Esophagus squamous epithelium (tissue), 5 donors: ENCODE measurements at regions not wholly inside any gene's neighbourhood (a gene's known extent, or its start where the extent isn't known, plus 50 kb on each side); places are given as distances from the start of the nearest gene placed in this dataset.

Experiments used
- DNase-seq: peaks from one replicate; lab custom pipeline; 2025; lab: John Stamatoyannopoulos, UW
- H3K27ac ChIP-seq, 4 donors: fragments of 200-600 bp; sonication (generic); one replicate each; pipeline ENCODE4 v1.5.1; 2016 to 2019; ENCODE audit warnings: mild to moderate bottlenecking in 1 of 4
- H3K27me3 ChIP-seq, 4 donors: fragments of 200-600 bp; sonication (generic); 1 replicate in 3 of 4; 2 replicates in 1 of 4; pipeline versions ENCODE4 v1.5.1 to v1.6.0; 2017 to 2021; ENCODE audit warnings: antibody characterized with exemption in 1 of 4
- H3K36me3 ChIP-seq, 3 donors: fragments of 200-600 bp; sonication (generic); one replicate each; pipeline ENCODE4 v1.5.1; 2016 to 2019
- H3K4me1 ChIP-seq, 3 donors: fragments of 200-600 bp; sonication (generic); one replicate each; pipeline ENCODE4 v1.5.1; 2017 to 2019
- H3K4me3 ChIP-seq, 4 donors: fragments of 200-600 bp; sonication (generic); 1 replicate in 3 of 4; 2 replicates in 1 of 4; pipeline ENCODE4 v1.5.1; 2016 to 2019; ENCODE audit warnings: mild to moderate bottlenecking in 2 of 4, moderate library complexity in 1 of 4
- H3K9me3 ChIP-seq, 3 donors: fragments of 200-600 bp; sonication (generic); one replicate each; pipeline ENCODE4 v1.5.1; 2016 to 2019
- CTCF ChIP-seq, 6 experiments: fragments of 450-650 bp in 4 of 6; fragments of 200-600 bp in 2 of 6; sonication (generic) in 2 of 6; IDR thresholded peaks; one replicate each; pipeline ENCODE4 v1.5.1; 2016 to 2019; ENCODE audit warnings: antibody characterized with exemption in 6 of 6, mild to moderate bottlenecking in 4 of 6, moderate library complexity in 4 of 6
- POLR2A ChIP-seq, 4 donors: fragments of 450-650 bp; IDR thresholded peaks; one replicate each; pipeline ENCODE4 v1.6.1; 2017; ENCODE audit warnings: antibody characterized with exemption in 4 of 4, mild to moderate bottlenecking in 4 of 4, moderate library complexity in 3 of 4
- WGBS, 2 donors: methylation state at CpG; one replicate each; pipeline ENCODE4 v1.1.5; 2018; 5-methylcytosine and 5-hydroxymethylcytosine counted together
- intact Hi-C: fragments of 100-400 bp; cut with DNase I; formaldehyde crosslinking; loops from one replicate; pipeline ENCODE4 v1.15.0; 2022
- donor health status: DM: yes; HTN: yes; CAD: no.

- WGBS, 2 donors: 72 to 92% methylated on average over 1 of the region's 1 CpG
- H3K4me1 ChIP-seq: no peaks in the 10 kb centered on the region
These were observed 1182.4 kb upstream of the ZEB2 start for GRCh38 chr2:145702305-145702704.

GRCh38 chr2:145692971-145693478, 1173.1 kb upstream of the ZEB2 start:
- 42 to 52% methylated on average over 2 to 3 of the region's 3 CpGs for WGBS, 2 donors
- no peak for TF ChIP-seq POLR2A (IDR thresholded peaks at IDR 0.05)
- no peak for TF ChIP-seq CTCF (IDR thresholded peaks at IDR 0.05)
- intact Hi-C loops: no loop called here
- Histone ChIP-seq H3K4me3 (no peak overlapping the region), H3K27ac (no peak overlapping the region), H3K4me1 (no peaks in the 10 kb centered on the region), H3K27me3 (no peaks in the 10 kb centered on the region), H3K36me3 (no peaks in the 10 kb centered on the region), H3K9me3 (no peaks in the 10 kb centered on the region)
- no peak for DNase-seq

More at GRCh38 chr2:145702305-145702704, 1182.4 kb upstream of the ZEB2 start:
- DNase-seq: no peak
- Histone ChIP-seq H3K36me3 (no peaks in the 10 kb centered on the region), H3K27ac (no peak overlapping the region), H3K27me3 (no peaks in the 10 kb centered on the region), H3K4me3 (no peak overlapping the region), H3K9me3 (no peaks in the 10 kb centered on the region)
- intact Hi-C loops: no loop called here
- TF ChIP-seq POLR2A (IDR thresholded peaks at IDR 0.05) (no peak), CTCF (IDR thresholded peaks at IDR 0.05) (no peak)

GRCh38 chr2:145691659-145692058, 1171.7 kb upstream of the ZEB2 start:
- H3K27ac ChIP-seq: no peak overlapping the region
- no peak overlapping the region for H3K4me3 ChIP-seq
- H3K36me3 ChIP-seq: no peaks in the 10 kb centered on the region
- DNase-seq: no peak
- WGBS, 2 donors: 78 to 94% methylated on average over 5 of the region's 5 CpGs
- peaks cover 0 to 6% (median 4%) of the 10 kb centered on the region in 3 donors for H3K4me1 ChIP-seq
- intact Hi-C loops: no loop called here
- TF ChIP-seq POLR2A (IDR thresholded peaks at IDR 0.05) (no peak), CTCF (IDR thresholded peaks at IDR 0.05) (no peak)
- no peaks in the 10 kb centered on the region for H3K27me3 ChIP-seq
- no peaks in the 10 kb centered on the region for H3K9me3 ChIP-seq

- Histone ChIP-seq H3K4me1 (peaks cover 0 to 6% (median 4%) of the 10 kb centered on the region in 3 donors), H3K27ac (no peak overlapping the region), H3K36me3 (no peaks in the 10 kb centered on the region), H3K9me3 (no peaks in the 10 kb centered on the region), H3K27me3 (no peaks in the 10 kb centered on the region), H3K4me3 (no peak overlapping the region)
- intact Hi-C loops: no loop called here
- TF ChIP-seq POLR2A (IDR thresholded peaks at IDR 0.05): no peak
- no peak for DNase-seq
- 70 to 85% methylated on average over 5 of the region's 5 CpGs for WGBS, 2 donors
These were observed 1170.4 kb upstream of the ZEB2 start for GRCh38 chr2:145690183-145690778.

GRCh38 chr2:145689277-145689676, 1169.4 kb upstream of the ZEB2 start:
- no peak overlapping the region for H3K27ac ChIP-seq
- TF ChIP-seq POLR2A (IDR thresholded peaks at IDR 0.05) (no peak), CTCF (IDR thresholded peaks at IDR 0.05) (no peak)
- peaks cover 0 to 6% (median 4%) of the 10 kb centered on the region in 3 donors for H3K4me1 ChIP-seq
- H3K9me3 ChIP-seq: no peaks in the 10 kb centered on the region
- no peaks in the 10 kb centered on the region for H3K27me3 ChIP-seq
- intact Hi-C loops: no loop called here
- DNase-seq: no peak
- WGBS, 2 donors: 90 to 92% methylated on average over 2 of the region's 2 CpGs
- H3K4me3 ChIP-seq: no peak overlapping the region
- no peaks in the 10 kb centered on the region for H3K36me3 ChIP-seq
